GM12875 (cell line): ENCODE measurements at regions not wholly inside any gene's neighbourhood (a gene's known extent, or its start where the extent isn't known, plus 50 kb on each side); places are given as distances from the start of the nearest gene placed in this dataset.

Experiments used
- H3K4me3 ChIP-seq: one replicate; pipeline ENCODE4 v1.5.1; 2011; ENCODE audit warnings: low read depth, low read length, control low read depth
- TF ChIP-seq, protein P1 (sequence below): IDR thresholded peaks from 2 replicates; pipeline ENCODE4 v1.5.1; 2011; ENCODE audit warnings: low read depth, mild to moderate bottlenecking, control low read depth, inconsistent platforms, low read length, moderate library complexity, borderline replicate concordance; ENCODE audit not compliant: insufficient read depth

DNA sequence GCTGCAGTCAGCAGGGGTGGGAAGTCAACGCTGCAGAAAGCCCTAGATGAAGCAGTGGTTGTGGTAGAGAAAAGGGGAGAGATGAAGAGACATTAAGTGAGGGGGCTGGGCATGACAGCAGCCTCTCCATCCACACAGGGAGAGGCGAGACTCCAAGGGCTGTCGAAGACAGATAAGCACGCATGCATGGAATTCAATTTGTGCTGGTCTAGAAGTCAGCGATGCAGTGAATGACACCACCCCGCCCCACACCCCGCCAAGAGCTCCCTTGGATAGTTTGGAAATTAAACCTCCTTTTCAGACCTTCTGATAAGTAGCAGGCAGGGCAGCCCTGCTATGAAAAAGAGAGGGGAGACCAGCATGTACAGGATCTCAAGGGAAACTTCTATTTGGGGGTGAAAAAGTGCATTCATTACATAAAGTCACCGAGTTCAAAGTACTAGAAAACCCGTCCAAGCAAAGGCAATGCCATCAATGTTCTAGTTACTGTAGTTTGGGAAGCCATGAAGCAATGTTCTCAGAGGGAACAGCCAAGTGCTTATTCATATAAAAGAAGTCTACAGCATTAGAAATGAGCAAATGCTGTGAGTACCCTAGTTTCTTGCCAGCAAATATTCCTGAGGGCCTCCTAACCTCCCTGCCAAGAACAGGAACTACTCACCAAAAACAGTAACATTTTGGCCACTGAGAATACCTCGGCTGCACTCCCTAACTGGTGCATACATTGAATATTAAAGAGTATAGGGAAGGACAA, 152.3 kb upstream of the ANXA10 start:
- TF ChIP-seq, protein P1, sequence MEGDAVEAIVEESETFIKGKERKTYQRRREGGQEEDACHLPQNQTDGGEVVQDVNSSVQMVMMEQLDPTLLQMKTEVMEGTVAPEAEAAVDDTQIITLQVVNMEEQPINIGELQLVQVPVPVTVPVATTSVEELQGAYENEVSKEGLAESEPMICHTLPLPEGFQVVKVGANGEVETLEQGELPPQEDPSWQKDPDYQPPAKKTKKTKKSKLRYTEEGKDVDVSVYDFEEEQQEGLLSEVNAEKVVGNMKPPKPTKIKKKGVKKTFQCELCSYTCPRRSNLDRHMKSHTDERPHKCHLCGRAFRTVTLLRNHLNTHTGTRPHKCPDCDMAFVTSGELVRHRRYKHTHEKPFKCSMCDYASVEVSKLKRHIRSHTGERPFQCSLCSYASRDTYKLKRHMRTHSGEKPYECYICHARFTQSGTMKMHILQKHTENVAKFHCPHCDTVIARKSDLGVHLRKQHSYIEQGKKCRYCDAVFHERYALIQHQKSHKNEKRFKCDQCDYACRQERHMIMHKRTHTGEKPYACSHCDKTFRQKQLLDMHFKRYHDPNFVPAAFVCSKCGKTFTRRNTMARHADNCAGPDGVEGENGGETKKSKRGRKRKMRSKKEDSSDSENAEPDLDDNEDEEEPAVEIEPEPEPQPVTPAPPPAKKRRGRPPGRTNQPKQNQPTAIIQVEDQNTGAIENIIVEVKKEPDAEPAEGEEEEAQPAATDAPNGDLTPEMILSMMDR: no peak
- no peak overlapping the region for H3K4me3 ChIP-seq

DNA sequence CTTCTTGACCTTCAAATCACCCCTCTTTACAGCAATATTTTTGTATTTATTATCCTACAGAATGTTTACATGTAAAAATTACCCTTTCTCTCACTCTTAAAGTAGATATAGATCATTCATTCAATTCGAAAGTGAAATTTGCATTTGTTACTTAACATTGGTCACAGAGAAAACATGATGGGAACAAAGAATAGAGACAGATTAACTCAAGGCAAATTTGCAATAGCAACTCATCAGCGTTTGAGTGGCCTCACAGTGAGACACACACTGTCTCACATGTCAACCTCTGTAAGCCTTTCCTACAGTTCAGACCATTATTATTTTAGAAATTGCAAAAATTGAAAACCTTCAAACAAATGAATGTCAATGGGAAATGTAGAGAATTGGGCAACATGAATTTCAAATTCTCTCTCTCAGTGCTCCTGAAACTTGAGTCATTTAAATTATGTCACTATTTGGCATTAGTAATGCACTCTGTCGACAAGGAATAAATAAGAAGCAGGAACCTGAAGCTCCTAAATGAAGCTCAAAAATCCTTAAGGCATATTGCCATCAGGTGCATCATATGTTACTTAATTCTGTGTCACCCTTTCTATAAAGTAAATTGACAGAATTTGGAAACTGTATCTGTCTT, 148.3 kb upstream of the ANXA10 start:
- no peak overlapping the region for H3K4me3 ChIP-seq
- TF ChIP-seq, protein P1: no peak

DNA sequence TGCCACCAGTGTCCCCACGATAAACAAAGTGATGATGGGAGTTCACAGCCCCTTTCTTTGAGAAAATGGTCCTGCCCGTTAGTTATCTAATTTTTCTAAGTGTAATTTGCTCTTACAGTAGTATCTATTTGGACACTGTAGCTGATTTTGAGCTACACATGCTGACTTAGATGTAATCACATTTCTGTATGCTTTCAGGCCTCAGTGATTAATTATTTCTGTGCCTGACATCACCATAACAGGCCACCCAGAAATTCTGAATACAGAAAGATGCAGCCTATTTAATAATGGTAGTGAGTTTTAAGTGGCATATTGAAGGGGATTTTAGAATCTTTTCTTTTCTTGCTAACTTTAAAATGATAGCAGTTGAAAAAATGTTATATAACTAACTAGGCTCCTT, 147.6 kb upstream of the ANXA10 start:
- TF ChIP-seq, protein P1: no peak
- H3K4me3 ChIP-seq: no peak overlapping the region

DNA sequence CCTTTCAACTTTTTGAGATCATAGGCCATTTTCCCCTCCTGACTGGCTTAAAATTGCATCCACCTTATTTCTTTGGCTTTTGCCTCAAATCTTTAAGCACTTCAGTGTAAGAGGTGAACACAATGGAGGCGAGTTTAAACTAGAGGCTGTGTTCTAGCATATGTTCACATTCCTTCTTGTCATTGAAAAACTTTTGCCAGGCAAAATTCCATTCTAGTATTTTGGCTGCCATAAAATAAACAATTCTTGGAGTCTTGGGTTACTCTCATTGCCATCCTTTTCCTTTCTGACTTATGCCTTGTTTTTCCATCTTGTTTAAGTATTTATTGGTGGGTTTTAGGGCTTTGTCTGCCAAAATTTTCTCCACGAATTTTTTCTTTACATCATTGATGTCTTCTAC, 137.3 kb upstream of the ANXA10 start:
- no peak overlapping the region for H3K4me3 ChIP-seq
- TF ChIP-seq, protein P1: no peak

DNA sequence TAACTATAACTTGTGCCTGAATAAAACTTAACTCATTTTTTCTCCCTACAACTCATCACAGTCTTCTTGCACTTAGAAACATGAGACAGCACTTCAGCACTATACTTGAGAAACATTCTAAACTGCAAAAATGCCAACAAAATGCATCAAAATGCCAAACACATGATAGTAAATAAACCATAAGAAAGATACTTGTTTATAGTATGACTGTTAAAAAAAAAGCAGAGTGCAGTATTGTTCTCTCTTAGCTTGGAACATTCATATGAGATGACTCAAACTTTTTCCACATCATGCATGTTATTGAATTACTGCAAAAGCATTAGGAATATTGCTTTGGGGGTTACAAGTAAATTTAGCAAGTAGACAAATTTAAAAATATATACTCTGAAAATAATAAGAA, 135.7 kb upstream of the ANXA10 start:
- TF ChIP-seq, protein P1: no peak
- no peak overlapping the region for H3K4me3 ChIP-seq

DNA sequence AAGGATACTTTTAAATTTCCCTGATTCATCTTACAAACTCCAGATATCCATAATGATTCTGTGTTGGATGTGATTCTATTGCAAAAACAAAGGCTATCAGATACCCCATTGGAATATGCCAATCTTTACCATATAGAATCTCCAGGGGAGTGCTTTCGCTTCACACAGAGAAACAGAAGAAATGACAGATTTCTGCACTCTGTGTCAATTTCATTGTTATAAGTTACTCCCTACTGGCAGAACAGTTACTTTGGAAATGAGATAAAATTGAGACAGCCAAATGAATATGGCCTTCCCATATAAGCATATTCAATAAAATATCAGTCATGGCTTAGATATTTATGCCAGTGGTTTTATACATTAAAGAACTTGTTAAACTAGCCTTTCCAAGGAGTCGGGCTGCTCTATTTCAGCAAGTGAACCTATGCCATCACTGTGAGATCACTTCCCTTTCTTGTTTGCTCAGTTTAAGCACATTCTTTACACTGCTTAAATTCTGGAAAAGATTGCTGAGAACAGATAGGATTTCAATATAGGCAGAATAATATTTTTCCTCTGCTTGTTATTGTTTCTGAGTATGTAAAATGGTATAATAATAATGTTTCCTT, 127.5 kb upstream of the ANXA10 start:
- H3K4me3 ChIP-seq: no peak overlapping the region
- TF ChIP-seq, protein P1: no peak
